ENCODE measurements at regions not wholly inside any gene's neighbourhood (a gene's known extent, or its start where the extent isn't known, plus 50 kb on each side); places are given as distances from the start of the nearest gene placed in this dataset.

DNA sequence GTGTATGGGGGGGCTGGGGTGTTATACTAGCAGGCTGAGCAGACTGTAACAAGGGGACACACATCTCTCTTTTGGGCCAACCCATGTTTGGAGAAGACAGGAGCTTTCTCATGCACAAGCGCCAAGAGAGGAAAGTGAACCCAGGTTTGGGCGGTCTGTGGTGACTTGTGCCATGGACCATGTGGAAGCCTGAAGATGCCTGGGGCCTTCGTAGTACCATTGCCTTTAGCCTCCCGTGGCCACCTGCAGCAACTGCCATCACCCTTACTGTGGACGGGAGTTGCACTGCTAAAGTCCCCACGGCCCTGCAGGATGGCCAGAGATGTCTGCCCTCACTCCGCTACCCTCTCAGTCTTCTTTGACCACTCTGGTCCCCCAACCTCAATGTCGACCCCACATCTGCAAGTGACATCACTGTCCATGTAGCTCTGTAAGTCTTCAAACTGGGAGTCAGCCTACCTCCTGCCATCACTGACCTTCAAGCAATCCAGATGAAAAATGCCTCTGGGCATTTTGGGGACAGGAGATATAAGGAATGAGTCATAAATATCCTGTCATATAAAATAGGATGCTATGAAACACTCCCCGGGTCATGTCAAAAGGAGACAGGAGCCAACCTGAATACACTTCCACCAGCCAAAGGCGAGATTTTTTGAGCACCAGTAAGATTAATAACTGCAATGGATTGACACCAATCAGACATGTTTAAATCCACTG lies 74.7 kb upstream of the C15orf39 start:
- TF ChIP-seq EP300 (IDR thresholded peaks at IDR 0.05; ENCODE audit: borderline replicate concordance) (no peak), NFIC (IDR thresholded peaks at IDR 0.05) (no peak), YY1 (IDR thresholded peaks at IDR 0.05; ENCODE audit: low read depth) (no peak), EGR1 (IDR thresholded peaks at IDR 0.05) (no peak), CREB1 (IDR thresholded peaks at IDR 0.05; ENCODE audit: low read depth) (no peak), CEBPB (IDR thresholded peaks at IDR 0.05) (no peak), TEAD4 (IDR thresholded peaks at IDR 0.05) (no peak)
- TF ChIP-seq, protein P1, sequence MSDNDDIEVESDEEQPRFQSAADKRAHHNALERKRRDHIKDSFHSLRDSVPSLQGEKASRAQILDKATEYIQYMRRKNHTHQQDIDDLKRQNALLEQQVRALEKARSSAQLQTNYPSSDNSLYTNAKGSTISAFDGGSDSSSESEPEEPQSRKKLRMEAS (IDR thresholded peaks at IDR 0.05): no peak
- TF ChIP-seq, protein P2, sequence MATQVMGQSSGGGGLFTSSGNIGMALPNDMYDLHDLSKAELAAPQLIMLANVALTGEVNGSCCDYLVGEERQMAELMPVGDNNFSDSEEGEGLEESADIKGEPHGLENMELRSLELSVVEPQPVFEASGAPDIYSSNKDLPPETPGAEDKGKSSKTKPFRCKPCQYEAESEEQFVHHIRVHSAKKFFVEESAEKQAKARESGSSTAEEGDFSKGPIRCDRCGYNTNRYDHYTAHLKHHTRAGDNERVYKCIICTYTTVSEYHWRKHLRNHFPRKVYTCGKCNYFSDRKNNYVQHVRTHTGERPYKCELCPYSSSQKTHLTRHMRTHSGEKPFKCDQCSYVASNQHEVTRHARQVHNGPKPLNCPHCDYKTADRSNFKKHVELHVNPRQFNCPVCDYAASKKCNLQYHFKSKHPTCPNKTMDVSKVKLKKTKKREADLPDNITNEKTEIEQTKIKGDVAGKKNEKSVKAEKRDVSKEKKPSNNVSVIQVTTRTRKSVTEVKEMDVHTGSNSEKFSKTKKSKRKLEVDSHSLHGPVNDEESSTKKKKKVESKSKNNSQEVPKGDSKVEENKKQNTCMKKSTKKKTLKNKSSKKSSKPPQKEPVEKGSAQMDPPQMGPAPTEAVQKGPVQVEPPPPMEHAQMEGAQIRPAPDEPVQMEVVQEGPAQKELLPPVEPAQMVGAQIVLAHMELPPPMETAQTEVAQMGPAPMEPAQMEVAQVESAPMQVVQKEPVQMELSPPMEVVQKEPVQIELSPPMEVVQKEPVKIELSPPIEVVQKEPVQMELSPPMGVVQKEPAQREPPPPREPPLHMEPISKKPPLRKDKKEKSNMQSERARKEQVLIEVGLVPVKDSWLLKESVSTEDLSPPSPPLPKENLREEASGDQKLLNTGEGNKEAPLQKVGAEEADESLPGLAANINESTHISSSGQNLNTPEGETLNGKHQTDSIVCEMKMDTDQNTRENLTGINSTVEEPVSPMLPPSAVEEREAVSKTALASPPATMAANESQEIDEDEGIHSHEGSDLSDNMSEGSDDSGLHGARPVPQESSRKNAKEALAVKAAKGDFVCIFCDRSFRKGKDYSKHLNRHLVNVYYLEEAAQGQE (IDR thresholded peaks at IDR 0.05; ENCODE audit: low read depth): no peak
